HL-60/S4 treated with phorbol 12-myristate 13-acetate at 8.2 ng/mL for 4 days and 3 days (cell line): ENCODE measurements at regions not wholly inside any gene's neighbourhood (a gene's known extent, or its start where the extent isn't known, plus 50 kb on each side); places are given as distances from the start of the nearest gene placed in this dataset.

ENCODE experiments used
- in situ Hi-C: fragments of 300-500 bp; cut with MboI; formaldehyde crosslinking; loops from 2 replicates; pipeline ENCODE4 v1.15.0; 2022; ENCODE audit warnings: low sequenced_read_pairs

DNA sequence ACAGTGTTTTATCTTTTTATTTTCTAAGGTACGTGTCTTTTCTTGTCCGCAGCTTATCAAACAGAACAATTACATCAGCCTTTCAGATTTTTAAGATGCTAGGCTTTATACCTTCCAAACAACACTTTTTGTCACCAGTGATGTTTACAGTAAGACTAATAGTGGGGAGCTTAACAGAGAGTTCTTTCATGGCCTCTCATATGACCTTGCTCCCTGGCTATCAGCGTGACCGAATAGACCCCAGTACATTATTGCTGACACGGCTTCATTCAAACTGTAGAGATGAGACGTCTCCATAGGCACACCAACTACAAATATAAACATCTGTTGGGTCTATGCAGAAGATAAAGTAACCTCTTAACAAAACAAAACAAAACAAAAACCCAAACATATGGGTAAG lies 477.6 kb upstream of the KCNMB2 start:
- in situ Hi-C loops: no loop called here

DNA sequence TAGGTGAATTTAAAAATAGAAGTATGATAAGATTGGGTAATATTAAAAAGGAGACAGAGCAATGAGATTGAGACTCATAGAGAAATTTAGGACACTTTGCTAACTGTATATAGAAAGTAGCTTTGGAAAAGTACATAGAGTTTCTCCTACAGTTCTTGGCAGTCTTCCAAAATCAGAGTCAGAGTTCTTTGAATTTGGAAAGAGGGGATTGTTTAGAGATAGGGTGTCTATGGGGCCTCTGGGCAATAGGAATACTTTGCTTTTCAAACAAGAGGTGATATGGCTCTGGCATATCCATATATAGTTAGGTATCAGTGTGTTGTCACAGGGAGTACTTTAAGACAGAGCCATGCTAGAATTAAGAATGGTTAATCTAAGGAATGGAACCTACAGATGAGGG lies 477.1 kb upstream of the KCNMB2 start:
- in situ Hi-C loops: no loop called here

DNA sequence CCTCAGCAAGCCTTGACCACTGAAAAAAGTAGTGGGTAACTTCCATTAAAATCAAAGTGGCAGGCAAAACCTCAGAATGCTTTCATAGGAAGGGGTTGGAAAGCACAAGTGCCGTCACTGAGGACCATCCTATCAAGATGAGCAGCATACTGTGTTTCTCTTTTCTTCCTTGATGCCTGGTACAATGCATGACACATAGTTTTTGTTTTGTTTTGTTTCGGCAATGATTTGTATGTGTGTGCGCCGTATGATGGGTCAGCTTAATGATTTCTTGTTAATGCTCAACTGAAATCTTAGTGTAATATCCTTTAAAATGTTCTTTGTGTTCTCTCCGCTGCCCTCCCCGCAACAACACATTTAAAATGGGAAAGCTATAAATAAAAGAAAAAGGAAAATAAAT lies 476.4 kb upstream of the KCNMB2 start:
- in situ Hi-C loops: no loop called here

DNA sequence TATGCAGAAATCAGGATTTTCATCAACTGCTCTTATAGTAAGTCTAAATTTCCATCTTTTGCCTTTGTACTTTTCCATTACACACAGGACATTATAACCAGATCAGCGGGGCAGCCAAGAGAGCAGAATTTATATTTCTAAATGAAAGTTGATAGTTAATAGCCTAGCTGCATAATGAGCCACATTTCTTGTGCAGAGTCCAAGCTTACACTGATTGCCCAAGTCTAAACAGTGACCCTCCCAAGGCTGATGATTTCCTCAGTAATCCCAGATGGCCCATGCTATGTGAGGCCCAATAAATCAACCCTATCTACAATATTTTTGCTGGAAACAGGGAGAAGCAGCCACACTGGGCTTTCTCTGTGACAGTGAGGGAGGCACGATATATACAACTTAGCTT lies 475.8 kb upstream of the KCNMB2 start:
- in situ Hi-C loops: no loop called here

DNA sequence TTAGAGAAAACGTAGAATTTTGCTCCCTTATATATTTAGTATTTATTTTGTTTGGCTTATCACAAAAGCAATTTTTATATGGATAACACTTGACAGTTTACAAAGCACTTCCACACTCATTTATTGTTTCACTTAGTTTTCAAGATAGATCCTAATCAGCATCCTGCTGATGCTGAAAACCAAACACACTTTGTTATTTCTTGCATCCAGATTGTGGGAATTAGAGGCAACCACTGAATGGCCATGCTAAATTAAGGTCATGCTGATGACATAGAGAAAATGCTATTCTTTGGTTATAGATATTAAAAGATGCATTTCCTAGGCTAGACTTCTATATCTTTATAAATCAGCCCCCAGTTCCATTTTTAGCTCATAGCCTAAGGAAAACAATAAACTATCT lies 474.1 kb upstream of the KCNMB2 start:
- in situ Hi-C loops: no loop called here

DNA sequence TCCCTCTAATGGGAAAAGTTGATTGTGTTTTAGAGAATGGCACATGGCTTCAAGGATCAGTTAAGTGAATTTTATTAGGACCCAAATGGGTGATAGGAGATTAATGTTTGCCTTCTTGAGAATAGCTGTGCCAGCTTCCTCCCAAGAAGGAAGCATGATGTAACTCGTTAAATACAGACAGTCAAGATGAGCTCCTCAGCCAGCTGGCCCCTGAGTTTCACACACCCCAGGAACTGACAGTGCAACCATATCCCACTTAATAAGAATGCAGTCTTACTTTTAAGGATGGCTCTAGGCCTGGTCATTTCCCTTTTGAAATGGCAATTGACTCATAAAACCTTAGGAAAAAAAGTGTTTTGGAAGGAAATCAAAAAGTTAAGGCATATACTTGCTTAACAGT lies 472.8 kb upstream of the KCNMB2 start:
- in situ Hi-C loops: no loop called here

DNA sequence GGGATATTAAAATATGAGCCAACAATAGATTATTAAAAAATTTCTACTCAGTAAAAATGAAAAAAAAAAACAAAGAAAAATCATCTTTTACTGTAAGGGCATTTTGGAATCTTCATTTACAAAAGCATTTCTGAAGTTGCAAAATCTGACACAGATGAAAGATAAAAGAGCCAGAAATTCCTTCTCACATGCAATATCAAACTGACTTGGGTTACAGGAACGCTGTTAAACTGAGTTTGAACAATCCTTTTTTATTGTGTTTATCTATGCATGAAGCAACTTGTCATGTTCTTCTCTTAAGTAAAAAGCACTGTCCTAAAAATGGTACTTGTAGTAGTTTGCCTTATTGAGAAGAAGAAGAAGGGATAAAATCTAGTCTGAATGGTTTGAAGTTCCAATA lies 468.5 kb upstream of the KCNMB2 start:
- in situ Hi-C loops: no loop called here

DNA sequence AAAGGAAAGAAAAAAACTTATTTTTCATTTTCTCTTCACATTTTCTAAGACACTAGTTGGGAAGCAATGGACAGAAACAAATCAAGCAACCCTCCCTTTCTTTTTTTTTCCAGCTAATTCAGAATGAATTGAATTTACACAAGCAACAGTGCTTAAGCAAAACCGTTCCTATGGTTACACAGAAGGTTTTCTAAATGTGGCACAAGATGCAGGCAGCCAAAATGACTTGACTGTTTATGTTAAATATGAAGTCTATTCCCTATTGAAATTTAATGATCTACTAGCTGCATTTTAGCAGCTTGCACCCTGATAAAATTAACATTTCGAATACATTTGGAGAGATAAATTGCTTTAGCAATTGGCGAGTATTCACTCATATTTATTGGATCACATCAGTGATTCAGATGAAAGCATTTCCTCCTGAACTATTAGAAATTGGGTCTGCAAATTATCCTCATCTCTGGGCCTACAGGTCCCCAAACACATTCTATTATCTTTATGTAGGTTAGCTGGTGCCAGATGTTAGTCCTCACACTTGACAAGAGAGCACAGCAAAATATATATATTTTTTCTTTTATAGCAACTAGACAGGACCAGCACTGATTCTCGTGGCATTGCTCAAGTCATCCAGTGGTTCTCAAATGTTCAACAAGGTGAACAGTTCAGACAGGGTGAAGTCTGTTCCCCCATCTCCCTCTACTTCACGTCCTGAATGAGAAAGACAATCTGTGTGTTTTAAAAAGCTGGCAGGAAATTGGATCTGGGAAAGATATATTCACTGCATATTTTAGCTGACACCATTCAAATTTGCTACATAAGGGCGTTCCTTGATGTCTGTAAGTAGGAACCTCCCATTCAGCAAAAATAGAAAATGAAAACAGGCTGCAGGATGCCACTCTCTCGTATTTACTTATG lies 463.6 kb upstream of the KCNMB2 start:
- in situ Hi-C loops: no loop called here

DNA sequence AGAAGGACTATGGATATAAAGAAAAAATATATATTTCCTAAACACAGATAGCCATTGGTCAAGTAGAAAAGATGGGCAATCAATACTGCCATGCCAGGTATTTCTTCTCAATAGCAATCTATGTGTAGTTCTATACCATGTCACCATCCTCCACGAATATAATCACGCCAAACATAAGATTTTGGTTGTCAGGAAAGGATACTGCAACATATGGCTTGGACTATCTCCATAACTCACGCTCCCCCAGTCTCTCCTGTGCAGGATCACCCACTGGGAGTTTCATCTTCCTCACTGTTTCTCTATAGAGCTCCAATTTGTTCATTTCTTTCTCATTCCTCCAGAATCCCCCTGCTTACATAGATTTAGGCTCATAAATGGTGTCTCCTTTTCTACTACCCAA lies 462.9 kb upstream of the KCNMB2 start:
- in situ Hi-C loops: no loop called here

DNA sequence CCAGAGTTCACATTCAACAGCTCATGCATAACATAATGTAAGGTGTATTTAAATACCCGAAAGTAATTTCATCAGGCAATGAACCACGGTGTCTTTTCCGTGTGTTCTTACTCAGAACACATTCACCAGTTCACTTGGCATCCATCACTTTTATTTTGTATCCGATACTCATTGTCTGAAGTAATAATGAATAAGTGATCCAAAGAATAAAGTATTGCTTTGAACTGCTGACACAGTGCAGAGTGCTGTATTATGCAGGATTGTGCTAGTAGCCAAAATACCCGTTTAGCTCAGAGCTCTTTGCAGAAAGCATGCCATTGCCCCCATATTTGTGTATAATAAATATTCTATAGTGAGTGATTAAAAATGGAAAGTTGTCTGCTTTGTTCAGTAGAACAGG lies 460.9 kb upstream of the KCNMB2 start:
- in situ Hi-C loops: no loop called here

DNA sequence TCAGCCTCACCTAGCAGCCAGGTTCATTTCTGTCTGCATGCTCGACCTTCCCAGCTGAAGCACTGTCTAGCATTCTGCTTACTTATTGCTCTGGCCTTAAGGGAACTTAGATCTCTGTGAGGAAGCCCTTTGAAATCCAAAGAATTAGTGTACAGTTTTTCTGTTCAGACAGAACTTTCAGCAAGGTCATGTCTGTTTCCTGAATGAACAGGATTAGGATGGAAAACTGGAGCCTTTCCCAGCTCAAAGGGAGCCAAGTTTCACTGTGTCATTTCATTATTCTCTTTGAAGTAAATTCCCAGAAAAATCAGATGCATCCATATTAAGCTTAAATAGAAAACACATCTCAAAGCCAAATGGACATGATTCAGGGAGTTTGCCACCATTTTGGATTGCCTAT lies 457.3 kb upstream of the KCNMB2 start:
- in situ Hi-C loops: no loop called here

DNA sequence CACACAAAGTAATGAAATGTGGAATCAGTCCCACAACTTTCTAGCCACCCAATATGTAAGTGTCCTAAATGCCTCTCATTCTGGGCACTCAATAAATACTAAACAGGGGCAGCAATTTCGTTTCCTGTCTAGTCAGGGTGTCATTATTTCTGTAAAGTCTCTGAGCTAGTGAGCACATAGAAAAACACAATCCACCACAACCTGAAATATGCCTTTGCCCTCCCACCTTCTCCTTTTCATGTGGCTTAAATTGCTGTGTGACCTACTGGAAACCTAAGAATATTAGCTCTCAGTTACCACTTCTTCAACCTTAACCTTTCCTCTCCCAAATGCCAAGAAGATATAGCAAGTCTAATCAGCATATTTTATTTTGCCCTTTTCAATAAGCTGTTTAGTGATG lies 456.3 kb upstream of the KCNMB2 start:
- in situ Hi-C loops: no loop called here

DNA sequence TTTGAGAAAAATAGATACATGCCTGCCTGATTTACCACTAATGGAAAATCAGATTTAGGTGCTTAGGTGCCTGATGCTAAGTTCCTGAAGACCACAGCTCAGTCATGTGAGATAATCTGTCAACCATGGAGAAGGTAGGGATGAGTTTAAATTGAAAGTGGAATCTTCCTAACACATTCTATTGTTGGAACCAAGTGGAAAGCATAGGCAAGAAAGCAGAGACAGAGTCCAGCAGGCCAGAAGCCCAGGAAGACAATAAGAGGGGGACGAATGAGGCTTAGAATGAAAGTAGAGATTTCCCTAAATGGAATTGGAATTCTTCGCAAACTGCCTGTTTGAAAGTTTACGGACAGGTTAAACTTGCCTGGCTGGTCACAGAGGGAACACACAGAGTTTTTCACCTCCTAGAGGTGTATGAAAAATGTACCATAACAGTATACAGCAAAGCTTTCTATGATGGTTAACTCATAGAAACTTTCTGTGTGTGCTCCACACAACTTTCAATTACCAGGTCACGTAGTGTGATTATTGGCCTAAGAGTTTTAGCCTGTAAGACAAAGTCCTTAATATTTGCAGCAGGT lies 453.8 kb upstream of the KCNMB2 start:
- in situ Hi-C loops: no loop called here

DNA sequence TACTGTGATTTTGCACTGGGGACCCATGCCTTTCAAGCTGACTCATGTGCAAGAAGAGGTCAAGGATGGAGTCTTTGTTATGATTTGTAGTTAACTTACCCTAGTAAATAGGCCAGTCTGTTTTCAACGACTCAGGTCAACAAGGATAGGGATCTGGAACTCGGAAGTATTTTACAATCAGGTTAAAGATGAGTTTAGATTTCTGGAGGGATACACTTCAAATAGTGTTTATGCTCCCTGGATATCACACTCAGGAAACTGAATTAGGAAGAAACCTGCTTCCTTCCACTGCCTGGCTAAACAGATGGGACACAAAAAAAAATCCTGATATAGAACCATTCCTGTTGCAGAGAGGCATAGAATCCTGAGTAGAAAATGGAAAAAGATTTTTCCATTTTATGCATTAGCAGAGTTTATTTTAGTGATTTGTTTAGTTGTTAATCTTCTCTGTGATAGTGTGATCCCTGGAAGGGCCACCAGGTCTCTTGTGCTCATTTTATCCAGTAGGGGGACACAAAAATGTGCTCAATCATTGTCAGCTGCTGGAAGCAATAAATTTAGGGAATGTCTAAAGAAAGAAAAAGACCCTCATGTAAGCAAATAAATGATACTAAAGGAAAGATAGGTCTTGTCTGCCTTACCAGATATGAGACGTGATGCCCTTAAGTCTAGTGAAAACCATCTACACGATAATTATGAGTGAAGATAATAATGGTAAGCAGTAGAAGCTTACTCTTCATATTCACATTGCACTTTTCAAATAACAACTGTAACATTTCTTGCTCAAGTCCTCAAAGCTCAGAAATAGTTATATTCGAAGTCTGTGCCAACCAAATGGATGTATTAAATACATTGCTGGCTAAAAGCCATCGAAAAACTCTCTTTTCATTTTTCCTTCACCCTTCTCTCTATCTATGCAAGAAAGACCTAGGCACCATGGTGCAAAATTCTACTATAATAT lies 452.1 kb upstream of the KCNMB2 start:
- in situ Hi-C loops: no loop called here

DNA sequence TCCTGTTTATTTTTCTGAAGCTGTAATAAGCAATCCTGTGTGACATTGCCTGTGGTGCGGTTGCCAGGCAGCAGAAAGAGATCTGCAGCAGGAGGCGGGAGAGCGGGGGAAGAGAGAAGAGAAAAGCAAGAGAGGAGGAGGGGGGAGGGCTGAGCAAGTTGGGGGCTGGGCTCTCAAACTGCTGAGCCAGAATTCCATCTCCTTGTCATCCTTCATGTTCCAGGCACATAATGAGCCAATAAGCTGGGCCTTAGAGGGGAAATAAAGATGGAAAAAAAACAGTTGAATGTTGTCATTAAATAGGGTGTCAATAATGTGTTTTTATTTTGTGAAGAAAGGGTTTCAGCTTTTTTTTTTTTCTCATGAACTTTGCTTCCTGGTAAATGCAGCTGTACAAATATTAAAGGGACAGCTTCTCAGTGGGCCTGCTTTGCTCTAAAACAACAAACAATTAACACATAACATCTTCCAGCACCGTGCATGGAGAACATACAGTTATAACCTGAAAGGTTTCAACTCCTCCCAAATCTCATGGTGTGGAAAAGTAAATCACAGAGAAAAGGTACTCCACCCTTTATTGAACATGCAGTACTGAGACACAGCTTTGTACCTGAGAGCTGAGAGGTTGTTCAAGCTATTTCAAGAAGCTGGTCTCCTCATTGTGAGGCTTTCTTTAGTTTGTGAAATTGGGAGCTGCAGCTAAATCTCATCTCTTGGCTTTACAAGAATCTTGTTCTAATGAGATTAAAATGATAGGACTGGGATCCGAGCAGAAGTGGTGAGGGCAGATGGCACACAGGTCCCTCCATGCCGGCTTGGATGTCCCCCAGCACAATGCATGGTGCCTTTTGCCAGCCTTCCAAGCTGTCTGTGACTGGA lies 451.1 kb upstream of the KCNMB2 start:
- in situ Hi-C loops: no loop called here

DNA sequence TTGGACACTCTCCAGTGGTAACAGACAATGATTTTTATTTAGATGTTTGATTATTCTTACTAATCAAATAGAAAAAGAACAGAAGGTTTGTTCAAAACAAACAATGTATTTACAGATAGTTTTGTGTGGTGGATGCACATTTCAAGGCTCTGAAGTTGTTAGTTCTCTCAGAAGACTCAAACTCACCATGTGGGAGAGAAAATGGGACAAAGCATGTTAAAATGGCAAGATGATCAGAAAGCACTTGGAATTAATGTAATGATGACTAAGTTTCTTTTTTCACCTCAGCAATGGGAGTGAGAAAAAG lies 450.5 kb upstream of the KCNMB2 start:
- in situ Hi-C loops: no loop called here

DNA sequence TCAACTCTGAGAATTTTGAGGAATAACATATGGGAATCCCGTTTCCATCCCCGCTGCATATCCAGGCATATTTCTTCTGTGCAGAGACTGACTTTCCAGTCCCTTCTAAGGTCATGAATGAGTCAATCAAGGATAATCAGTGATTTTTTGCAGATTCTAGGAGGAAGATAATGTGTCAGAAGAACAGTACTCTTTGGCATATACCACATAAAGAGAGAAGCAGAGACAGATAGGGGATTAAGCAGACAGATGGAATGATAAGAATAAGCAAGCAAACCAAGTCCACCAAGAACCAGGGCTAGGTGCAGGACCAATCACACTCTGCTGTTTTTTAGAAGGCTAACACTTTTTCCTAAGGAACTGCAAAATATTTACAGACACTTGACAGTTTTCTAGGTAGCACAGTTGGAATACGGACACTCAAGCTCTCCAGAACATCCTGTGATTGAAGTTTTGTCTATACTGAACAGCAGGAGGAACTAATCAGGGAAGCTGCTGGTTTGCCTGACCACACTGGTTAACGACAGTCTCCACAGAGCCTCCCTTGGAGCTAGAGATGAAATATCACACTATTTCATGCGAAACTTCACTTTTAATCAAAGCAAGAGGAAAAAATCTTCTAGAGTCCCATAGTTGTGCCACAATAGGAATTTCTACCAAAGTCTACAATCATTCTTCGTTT lies 450.0 kb upstream of the KCNMB2 start:
- in situ Hi-C loops: no loop called here

DNA sequence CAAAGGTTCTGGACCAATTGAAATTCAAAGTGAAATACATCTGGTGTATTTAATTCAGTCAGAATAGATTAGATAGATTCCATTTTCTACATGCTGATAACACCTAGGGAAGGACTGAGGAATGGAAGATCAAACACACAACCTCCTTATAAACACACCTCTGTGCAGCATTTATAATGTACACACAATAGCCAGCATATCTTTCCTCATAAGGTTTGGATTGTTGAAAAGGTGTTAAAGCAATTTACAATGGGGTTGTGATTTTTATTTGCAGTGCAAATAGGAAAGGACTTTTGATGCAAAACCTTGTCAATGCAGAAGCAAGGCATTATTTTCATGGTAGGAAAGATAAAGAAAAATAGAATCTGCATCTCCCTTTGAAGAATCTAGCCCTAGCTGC lies 448.9 kb upstream of the KCNMB2 start:
- in situ Hi-C loops: no loop called here

DNA sequence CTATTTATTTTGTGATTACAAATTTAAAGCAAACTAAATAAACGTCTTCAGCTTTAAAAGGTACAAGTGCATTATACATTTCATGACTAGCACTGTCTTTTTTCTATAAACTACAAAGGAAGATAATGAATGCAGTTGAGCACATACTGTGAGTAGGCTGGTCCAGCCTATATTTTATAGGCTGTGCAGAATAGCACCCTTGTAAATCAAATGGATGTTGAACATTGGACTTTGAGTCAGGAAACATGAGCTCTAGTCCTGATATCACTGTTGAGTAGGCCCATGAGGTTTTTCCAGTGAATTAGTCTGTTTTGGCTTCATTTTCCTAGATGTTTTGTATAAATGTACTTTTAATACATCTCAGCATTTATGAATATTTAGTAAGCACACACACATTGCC lies 447.3 kb upstream of the KCNMB2 start:
- in situ Hi-C loops: no loop called here

DNA sequence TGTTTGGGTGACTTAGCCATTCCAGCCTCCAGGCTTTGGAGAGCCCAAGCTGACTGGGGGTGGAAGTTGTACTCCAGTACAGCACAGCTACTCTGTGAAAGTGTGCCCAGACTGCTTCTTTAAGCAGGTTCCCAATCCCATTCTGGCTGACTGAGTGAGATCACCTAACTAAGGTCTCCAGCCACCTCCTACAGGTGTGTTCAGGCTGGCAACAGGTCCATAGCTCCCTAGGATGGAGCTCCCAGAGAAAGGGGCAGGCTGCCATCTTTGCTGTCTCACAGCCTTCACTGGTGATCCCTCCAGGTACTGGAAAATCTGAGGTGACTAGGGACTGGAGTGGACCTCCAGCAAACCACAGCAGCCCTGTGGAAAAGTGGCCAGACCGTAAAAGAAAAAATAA lies 445.3 kb upstream of the KCNMB2 start:
- in situ Hi-C loops: no loop called here
